Thymus (tissue), 11 donors: ENCODE measurements at regions not wholly inside any gene's neighbourhood (a gene's known extent, or its start where the extent isn't known, plus 50 kb on each side); places are given as distances from the start of the nearest gene placed in this dataset.

Experiments
- DNase-seq, 9 donors: peaks; one replicate each; pipeline ENCODE4 v3.0.0-alpha.2; 2013; ENCODE audit warnings: low spot score in 9 of 9, low read depth in 6 of 9, missing footprints in 1 of 9
- H3K27ac ChIP-seq, 2 donors: one replicate each; pipeline ENCODE4 v1.5.1; 2013; ENCODE audit warnings: control low read depth in 1 of 2, low read depth in 1 of 2, low read length in 1 of 2, mild to moderate bottlenecking in 1 of 2, moderate library complexity in 1 of 2
- H3K27me3 ChIP-seq, 2 donors: one replicate each; pipeline ENCODE4 v1.5.1; 2013; ENCODE audit warnings: low read length in 1 of 2; ENCODE audit not compliant: control insufficient read depth in 2 of 2, insufficient read depth in 1 of 2
- H3K36me3 ChIP-seq, 2 donors: one replicate each; pipeline ENCODE4 v1.5.1; 2013; ENCODE audit warnings: low read length in 1 of 2, mild to moderate bottlenecking in 1 of 2, moderate library complexity in 1 of 2; ENCODE audit not compliant: control insufficient read depth in 2 of 2, insufficient read depth in 2 of 2
- H3K4me1 ChIP-seq, 2 donors: one replicate each; pipeline ENCODE4 v1.5.1; 2013; ENCODE audit warnings: low read length in 2 of 2; ENCODE audit not compliant: control insufficient read depth in 2 of 2, insufficient read depth in 2 of 2
- H3K4me3 ChIP-seq, 2 donors: one replicate each; pipeline ENCODE4 v1.5.1; 2013; ENCODE audit warnings: low read length in 2 of 2, control low read depth in 1 of 2, mild to moderate bottlenecking in 1 of 2
- H3K9me3 ChIP-seq, 2 donors: one replicate each; pipeline ENCODE4 v1.5.1; 2013; ENCODE audit warnings: low read length in 1 of 2, mild to moderate bottlenecking in 1 of 2; ENCODE audit not compliant: control insufficient read depth in 2 of 2, insufficient read depth in 1 of 2
- WGBS: extraction: QIAGEN DNeasy Blood & Tissue Kit; methylation state at CpG from one replicate; pipeline ENCODE4 v1.1.7; 2013; 5-methylcytosine and 5-hydroxymethylcytosine counted together
- donor health status: healthy.

DNA sequence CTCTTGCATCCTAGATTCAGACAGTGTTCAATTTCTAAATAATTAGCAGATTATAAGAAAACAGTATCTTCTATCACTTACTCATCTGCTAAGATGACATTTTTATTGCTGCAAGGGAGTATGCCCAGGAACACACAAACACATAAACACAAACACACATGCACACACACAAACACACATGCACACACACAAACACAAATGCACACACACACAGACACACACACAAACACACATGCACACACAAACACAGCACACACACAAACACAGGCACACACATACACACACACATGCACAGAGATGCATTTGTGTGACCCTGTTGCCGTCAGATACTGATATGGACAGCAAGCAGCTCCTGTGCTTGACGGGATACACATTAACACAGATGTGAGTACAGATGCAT lies 612.9 kb downstream of the IRX1 start:
- H3K27me3 ChIP-seq = peaks cover 2% of the 10 kb centered on the region in 2 donors
- H3K27ac ChIP-seq = no peak overlapping the region
- H3K9me3 ChIP-seq = no peaks in the 10 kb centered on the region
- no peaks in the 10 kb centered on the region for H3K4me1 ChIP-seq
- H3K36me3 ChIP-seq = no peaks in the 10 kb centered on the region
- DNase-seq = no peak
- 95% methylated on average over 2 of the region's 2 CpGs for WGBS
- no peak overlapping the region for H3K4me3 ChIP-seq

DNA sequence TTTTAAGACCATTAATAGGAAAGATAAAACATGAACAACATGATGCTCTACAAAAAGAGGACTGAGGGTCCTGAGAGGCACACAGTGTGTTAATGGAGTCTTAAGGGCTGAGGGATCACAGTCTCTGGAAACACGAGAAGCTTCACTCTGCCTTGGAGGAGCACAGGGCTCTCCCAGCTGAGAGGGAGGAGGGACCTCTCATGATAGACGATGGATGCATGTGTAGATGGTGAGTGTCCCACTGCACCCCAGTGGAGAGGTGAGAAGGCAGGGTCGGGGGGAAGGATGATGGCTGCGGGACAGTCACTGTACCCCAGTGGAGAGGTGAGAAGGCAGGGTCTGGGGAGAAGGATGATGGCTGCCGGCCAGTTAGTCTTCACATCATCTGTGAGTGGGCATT lies 613.4 kb downstream of the IRX1 start:
- Histone ChIP-seq H3K36me3 (no peaks in the 10 kb centered on the region), H3K4me3 (no peak overlapping the region), H3K27ac (no peak overlapping the region), H3K4me1 (no peaks in the 10 kb centered on the region), H3K27me3 (peaks cover 2 to 3% of the 10 kb centered on the region in 2 donors), H3K9me3 (no peaks in the 10 kb centered on the region)
- no peak for DNase-seq
- 94% methylated on average over 5 of the region's 5 CpGs for WGBS

DNA sequence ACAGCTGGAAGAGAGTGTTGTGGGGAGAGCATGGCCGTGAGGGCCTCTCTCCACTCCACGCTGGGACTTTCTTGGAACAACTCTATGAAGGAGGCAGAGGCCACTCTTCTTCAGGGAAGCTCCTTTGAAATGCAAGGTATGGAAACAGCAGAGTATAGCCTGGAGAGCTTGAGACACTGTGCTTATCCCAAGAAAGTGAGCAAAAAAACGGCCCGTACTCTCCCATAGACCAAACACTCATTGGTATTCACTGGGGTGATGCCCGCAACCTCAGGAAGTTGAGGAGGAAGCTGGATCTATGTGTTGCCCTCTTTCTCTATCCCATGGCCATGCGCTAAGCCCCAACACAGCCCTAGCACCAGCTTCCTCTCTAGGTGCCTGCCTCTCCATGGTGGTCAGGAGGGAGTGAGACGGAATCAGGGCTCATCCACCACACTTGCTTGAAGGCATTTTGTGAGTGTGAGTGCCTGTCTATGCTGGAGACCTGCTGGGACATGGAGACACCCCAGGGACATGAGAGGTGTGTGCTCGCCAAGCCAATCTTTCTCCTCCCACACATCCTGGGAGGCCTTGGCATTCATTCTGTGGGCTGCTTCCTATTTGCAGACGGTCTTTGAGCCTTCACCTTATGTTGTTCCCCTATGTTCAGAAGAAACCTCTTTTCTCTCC lies 616.6 kb downstream of the IRX1 start:
- Histone ChIP-seq H3K36me3 (no peaks in the 10 kb centered on the region), H3K27me3 (peaks cover 2 to 3% of the 10 kb centered on the region in 2 donors), H3K9me3 (no peaks in the 10 kb centered on the region), H3K4me1 (no peaks in the 10 kb centered on the region), H3K27ac (no peak overlapping the region), H3K4me3 (no peak overlapping the region)
- WGBS = 91% methylated on average over 9 of the region's 9 CpGs
- DNase-seq = no peak

DNA sequence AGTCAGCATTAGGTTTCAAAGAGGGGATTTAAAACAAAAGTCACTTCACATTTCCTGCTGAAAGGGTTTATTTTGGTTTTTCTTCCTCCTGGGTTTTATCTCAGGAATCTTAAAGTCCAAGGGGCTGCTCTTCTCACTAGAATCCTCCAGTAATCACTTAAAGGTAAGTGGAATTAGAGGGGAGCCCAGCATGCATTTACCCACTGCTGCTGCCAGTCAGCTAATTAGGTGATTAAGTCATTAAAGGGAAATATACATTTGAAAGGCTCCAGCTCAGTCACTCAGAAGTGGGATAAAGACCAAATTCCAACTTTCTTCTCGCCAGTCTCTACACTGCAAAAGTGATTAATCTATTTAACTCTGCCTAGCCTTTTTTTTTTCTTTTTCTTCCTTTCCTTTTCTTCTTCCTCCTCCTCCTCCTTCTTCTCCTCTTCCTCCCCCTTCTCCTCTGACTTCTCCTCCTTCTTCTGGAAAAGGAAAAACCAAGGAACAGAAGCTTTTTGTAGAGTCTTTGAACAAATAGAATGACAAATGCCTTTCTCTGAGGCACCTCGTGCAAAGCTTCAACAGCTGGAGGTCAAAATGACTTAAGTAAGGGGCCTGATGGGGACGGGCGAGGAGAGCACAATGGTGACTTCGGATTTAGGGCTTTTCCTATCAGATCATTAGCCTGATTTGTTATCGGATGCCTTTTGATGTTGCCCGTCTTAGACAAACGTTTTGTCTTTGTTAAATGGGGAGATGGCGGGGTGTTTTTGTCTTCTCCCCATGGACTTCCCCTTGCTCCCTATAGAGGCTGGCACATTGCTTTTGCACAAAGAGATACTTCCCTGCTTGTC lies 617.6 kb downstream of the IRX1 start:
- H3K4me3 ChIP-seq = no peak overlapping the region
- peaks cover 2 to 3% of the 10 kb centered on the region in 2 donors for H3K27me3 ChIP-seq
- no peak for DNase-seq
- no peaks in the 10 kb centered on the region for H3K9me3 ChIP-seq
- WGBS = 49% methylated on average over 9 of the region's 9 CpGs
- no peak overlapping the region for H3K27ac ChIP-seq
- H3K4me1 ChIP-seq = no peaks in the 10 kb centered on the region
- no peaks in the 10 kb centered on the region for H3K36me3 ChIP-seq

DNA sequence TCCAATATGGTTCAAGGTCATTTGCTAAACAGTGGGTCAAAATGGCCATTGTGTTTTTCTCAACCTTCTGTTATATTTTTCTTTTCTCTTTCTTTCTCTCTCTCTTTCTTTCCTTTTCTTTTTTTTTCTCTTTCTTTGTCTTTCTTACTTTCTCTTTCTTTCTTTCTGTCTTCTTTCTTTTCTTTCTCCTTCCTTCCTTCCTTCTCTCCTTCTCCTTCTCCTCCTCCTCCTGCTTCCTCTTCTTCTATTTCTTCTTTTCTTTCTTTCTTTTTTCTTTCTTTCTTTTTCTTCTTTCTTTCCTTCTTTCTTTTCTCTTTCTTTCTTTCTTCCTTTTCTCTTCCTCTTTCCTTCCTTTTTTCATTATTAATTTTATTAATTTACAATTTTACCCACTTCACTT lies 619.5 kb downstream of the IRX1 start:
- Histone ChIP-seq H3K27ac (no peak overlapping the region), H3K36me3 (no peaks in the 10 kb centered on the region), H3K4me1 (no peaks in the 10 kb centered on the region), H3K27me3 (peaks cover 2 to 3% of the 10 kb centered on the region in 2 donors), H3K4me3 (no peak overlapping the region), H3K9me3 (no peaks in the 10 kb centered on the region)
- DNase-seq = no peak

DNA sequence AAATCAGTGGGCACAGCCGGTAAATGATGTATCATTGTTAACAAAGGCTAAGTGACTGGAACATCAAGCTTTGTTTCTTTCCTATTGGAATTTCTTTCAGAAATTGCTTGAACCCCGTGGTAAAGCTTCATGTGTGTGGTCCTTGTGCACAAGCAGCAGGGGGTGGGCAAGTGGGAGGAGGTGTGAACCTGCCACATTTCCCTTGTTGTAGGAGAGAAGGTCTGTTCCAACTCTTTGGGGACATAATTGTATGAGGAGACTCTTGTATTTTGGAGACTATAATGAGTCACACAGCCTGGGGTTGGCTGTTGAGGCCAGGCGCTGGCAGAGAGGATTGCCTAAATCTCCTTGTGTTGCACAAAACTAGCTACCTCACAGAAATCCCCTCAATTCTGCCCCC lies 620.5 kb downstream of the IRX1 start:
- H3K27ac ChIP-seq = no peak overlapping the region
- H3K27me3 ChIP-seq = peaks cover 2 to 3% of the 10 kb centered on the region in 2 donors
- no peak overlapping the region for H3K4me3 ChIP-seq
- WGBS = 90% methylated on average over 3 of the region's 3 CpGs
- H3K4me1 ChIP-seq = no peaks in the 10 kb centered on the region
- no peak for DNase-seq
- no peaks in the 10 kb centered on the region for H3K36me3 ChIP-seq
- H3K9me3 ChIP-seq = no peaks in the 10 kb centered on the region

DNA sequence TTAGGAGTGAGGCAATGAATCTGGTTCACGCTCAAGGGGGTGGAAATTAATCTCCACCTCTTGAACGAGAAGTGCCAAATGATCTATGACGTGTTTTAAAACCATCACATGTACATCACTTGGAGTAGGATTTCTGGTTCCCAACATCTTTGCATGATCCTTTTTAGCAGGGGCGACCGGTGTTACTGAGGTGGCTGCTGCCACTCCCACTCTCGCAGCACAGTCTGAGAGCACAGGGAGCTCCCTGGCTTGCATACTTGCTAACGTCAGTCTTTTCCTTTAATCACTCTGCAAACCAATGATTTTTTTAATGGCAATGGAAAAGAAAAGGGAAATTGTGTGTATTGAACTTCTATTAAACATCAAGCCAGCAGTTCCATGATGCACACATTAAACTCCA lies 624.4 kb downstream of the IRX1 start:
- Histone ChIP-seq H3K27ac (no peak overlapping the region), H3K27me3 (peaks cover 0 to 3% of the 10 kb centered on the region in 2 donors), H3K9me3 (no peaks in the 10 kb centered on the region), H3K4me1 (no peaks in the 10 kb centered on the region), H3K4me3 (no peak overlapping the region), H3K36me3 (no peaks in the 10 kb centered on the region)
- no peak for DNase-seq
- 96% methylated on average over 7 of the region's 7 CpGs for WGBS

DNA sequence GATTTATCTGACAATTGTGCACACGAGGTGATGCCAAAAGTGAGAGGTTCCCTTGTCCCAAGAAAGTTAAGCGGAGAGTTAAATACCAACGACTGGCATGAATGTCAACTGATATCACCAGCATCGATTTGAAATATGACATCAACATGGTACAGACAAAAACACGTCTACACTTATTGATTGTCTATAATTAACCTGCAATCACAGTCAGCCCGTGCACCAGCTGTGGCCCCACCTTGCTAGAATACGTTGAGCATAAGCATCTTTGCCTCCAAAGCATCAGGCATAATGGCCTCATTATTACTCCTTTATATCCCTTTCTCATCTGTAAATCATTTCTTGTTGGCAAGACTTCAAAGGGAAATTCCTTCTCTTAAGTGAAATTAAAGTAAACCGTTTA lies 625.4 kb downstream of the IRX1 start:
- 82% methylated on average over 8 of the region's 8 CpGs for WGBS
- Histone ChIP-seq H3K4me1 (no peaks in the 10 kb centered on the region), H3K4me3 (no peak overlapping the region), H3K27ac (no peak overlapping the region), H3K9me3 (no peaks in the 10 kb centered on the region), H3K36me3 (no peaks in the 10 kb centered on the region), H3K27me3 (peaks cover 0 to 3% of the 10 kb centered on the region in 2 donors)
- DNase-seq = no peak

DNA sequence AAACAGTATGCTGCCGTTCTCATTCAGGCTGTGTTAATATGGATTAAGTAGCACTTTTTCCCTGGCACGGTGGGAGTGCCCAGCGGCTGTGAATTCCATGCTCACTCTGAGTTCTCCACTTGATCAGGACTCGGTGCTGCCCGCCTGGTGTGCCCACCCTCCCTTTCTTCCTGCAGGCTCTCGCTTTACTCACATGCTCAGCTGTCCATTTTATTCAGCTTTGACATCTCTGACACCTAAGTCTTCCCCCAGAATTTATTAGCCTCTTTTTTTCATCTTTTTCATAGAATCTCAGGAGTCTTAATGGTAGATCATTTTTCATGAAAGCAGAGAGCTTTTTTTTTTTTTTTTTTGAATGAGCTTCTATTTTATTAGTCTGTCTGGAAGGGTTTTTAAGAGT lies 626.5 kb downstream of the IRX1 start:
- H3K27me3 ChIP-seq = peaks cover 0 to 3% of the 10 kb centered on the region in 2 donors
- no peaks in the 10 kb centered on the region for H3K4me1 ChIP-seq
- H3K36me3 ChIP-seq = no peaks in the 10 kb centered on the region
- H3K9me3 ChIP-seq = no peaks in the 10 kb centered on the region
- H3K4me3 ChIP-seq = no peak overlapping the region
- WGBS = 92% methylated on average over 6 of the region's 6 CpGs
- DNase-seq = no peak
- H3K27ac ChIP-seq = no peak overlapping the region
